NCI-H1417 treated with DMSO at 0.1 percent for 48 hours (cell line): ENCODE measurements at regions not wholly inside any gene's neighbourhood (a gene's known extent, or its start where the extent isn't known, plus 50 kb on each side); places are given as distances from the start of the nearest gene placed in this dataset.
"Not testable (repeated sequence)": the region's sequence is repeated elsewhere in the genome, so short reads cannot be mapped to it uniquely, and the experiment has no call there.

Experiments
- DNase-seq: peaks from one replicate; lab custom pipeline; 2025; lab: John Stamatoyannopoulos, UW

DNA sequence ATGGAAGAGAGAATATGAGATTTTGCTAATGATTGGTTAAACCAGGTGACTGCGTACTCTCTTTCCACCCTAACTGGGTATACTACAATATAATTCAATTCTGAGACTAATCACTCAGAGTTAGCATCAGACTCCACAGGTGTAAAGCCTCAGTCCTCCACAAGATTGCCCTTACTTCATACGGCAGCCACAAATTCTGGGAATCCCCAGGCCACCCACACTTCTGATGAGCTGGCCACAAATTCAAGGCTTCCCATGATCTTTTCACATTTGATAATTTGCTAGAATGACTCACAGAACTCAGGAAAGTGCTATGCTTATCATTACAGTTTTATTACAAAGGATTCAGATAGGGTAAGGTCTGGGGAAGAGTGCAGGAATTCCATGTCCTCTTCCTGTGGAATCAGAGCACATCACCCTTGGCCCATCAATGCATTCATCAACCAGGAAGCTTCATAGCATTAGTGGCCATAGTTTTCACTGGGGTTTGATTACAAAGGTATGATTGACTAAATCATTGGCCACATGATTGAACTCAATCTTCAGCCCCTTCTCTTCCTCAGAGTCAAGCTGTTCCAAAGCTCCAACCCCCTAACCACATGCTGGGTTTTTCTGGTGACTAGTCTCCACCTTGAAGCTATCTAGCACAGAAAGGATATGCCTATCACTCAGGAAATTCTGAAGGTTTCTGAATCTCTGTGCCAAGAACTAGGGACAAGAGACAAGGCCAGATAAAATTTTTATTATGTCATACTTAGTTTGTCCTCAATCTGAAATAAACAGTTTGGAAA, 131.7 kb downstream of the HHIPL2 start:
- no peak for DNase-seq

- DNase-seq, result no peak
These were observed 132.5 kb downstream of the HHIPL2 start for GRCh38 chr1:222415441-222415840.

- DNase-seq, result no peak
These were observed 133.8 kb downstream of the HHIPL2 start for GRCh38 chr1:222413991-222414549.

- no peak for DNase-seq
These were observed 134.5 kb downstream of the HHIPL2 start for GRCh38 chr1:222413436-222413835.

DNA sequence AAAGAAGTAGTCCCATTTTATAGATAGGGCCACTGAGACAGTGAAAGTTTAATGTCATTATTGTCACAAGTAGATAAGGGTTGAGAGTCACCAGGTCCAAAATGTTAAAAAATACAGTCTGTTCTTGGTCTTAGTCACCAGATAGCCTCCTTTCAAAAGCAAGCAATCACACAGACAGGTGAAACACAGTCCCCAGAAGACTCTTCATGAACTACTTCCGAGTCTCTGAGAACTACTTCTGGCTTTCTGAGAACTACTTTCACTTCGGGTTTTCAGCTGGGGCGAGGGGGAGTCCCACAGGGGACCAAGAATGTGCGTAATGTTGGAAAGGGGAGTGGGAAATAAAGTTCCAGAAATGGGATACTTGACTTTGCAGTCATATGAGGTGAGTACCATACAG, 143.2 kb downstream of the HHIPL2 start:
- DNase-seq, result no peak

- DNase-seq, result no peak
These were observed 148.7 kb downstream of the HHIPL2 start for GRCh38 chr1:222399197-222399596.

DNA sequence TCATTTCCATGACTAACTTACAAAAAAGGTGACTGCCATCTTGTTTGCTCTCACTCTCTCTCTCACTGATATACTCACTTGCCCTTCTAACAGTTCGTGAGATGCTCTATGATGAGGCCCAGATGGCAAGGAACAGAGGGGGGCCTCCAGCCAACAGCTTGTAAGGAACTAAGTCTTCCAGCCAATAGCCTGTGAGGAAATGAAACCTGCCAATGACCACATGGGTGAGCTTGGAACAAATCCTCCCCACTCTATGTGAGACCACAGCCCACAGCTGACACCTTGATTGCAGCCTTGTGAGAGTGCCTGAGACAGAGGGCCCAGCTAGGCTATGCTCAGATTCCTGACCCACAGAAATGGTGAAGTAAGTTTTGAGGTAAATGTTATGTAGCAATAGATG, 153.7 kb downstream of the HHIPL2 start:
- no peak for DNase-seq

DNA sequence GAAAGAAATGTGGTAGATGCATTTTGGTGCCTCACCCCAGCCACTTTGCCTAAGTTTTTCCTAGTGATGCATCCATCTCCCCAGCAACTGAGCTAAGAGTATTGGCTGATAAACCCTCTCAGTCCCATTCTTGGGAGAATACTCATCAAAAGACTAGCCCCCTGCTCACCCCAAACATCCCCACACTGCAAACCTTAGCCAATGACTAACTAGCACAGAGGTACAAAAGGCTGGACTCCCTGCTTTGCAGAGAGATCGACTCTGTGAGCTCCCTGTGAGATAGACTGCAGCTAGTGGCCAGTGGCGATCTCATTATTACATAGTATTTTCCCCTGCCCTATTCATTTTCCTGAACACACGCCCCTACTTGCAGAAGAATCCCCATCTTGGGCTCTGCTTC, 155.3 kb downstream of the HHIPL2 start:
- no peak for DNase-seq

DNA sequence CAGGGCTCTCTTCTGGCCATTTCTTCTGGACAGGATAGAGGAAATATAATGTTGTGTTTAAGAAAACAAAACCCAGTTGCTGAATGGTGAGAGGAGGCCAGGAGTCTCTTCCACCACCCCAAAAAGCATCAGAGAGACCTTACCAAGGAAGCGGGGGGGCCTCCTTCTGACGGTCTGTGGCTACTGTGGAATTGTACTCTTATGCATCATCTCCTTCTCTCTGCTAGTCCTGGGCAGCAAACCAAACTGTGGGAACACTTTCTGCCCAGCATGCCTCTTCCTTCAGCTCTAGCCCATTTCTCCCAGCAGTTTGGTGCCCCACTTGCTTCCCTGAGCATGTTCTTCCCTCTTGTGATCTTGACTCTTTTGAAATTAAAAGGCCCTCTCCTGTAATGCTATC, 157.7 kb downstream of the HHIPL2 start:
- no peak for DNase-seq

- DNase-seq, result no peak
These were observed 160.7 kb downstream of the HHIPL2 start for GRCh38 chr1:222387007-222387814.

GRCh38 chr1:222385955-222386354, 161.9 kb downstream of the HHIPL2 start:
- no peak for DNase-seq

DNA sequence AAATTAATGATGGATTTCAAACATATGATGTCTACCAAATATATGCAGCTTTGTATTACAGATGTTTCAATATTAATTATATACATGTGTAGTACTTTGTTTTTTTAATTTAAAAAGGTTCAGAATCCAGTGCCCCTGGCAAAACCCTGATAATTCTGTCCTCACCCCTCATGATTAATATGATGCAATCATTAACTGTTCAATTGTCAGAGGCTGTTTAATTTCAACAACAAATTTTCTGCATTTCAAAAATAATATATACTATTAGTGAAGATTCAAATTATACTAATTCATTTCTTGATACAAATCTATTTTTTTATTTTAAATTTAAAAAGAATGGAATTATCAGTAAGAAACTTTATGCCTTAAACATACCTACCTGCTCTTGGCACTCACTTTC, 162.6 kb downstream of the HHIPL2 start:
- DNase-seq, result no peak

- DNase-seq, result no peak
These were observed 163.4 kb downstream of the HHIPL2 start for GRCh38 chr1:222384531-222384930.

- DNase-seq, result no peak
These were observed 165.7 kb downstream of the HHIPL2 start for GRCh38 chr1:222382171-222382570.

DNA sequence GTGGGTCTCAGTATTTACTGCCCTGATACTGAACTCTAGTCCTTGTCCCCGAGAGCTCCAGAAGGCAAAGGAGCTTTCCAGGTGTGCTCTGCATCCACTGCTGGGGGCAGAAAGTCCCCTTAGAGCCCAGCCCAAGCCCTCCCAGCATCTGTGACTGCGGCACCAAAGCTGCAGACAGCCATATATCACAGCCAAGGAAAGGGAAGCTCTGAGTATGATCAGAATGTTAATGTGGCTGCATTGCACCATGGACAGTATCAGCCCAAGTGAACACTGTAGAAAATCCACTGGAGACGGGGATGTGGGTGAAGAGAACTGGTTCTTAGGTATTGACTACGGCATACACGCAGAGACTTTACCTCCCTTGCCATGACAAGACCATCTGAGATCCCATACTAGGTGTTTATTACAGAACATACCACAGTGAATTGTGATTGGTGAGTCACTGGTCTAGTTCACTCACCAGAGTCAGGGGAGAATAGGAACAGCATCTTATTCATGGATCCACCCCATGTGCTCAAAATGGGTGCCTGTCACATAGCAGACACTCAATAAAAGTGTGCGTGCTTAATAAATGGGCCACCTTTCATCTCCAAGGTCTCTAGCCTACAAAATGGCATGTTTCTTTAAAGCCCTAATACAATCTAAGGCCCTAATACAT, 170.3 kb downstream of the HHIPL2 start:
- DNase-seq, result no peak

DNA sequence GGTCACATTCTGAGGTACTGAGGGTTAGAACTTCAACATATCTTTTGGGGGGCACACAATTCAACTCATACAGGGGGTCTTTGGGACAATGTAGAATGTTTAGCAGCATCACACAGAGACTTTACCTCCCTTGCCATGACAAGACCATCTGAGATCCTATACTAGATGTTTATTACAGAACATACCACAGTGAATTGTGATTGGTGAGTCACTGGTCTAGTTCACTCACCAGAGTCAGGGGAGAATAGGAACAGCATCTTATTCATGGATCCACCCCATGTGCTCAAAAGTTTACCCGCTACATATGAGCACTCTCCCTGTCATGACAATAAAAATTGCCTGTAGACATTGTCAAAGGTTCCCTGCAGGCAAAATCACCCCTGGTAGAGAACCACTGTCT, 171.1 kb downstream of the HHIPL2 start:
- not testable (repeated sequence) for DNase-seq

- no peak for DNase-seq
These were observed 172.2 kb downstream of the HHIPL2 start for GRCh38 chr1:222375701-222376100.

GRCh38 chr1:222373831-222374602, 173.9 kb downstream of the HHIPL2 start:
- no peak for DNase-seq

- no peak for DNase-seq
These were observed 174.7 kb downstream of the HHIPL2 start for GRCh38 chr1:222373216-222373615.

DNA sequence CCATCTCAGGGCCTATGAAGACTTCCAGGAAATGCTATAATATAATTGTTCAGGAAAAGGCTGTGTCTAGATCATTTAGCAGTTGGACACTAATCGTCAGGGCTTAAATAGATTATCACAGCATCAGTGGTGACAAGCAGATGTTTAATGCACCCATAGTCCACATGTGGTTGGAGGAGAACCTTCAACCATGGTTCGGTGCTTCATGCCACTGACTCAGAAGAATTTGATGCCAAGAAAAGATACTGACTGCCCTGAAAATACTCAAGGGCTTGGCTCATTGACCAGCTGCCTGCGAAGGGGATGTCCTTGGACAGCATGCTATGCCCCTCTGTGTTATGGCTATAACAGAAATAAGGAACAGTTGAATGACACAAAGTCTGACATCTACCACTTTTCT, 175.7 kb downstream of the HHIPL2 start:
- no peak for DNase-seq

GRCh38 chr1:222370913-222371675, 176.8 kb downstream of the HHIPL2 start:
- no peak for DNase-seq
